Peyer's patch (tissue), 4 donors: ENCODE measurements at regions not wholly inside any gene's neighbourhood (a gene's known extent, or its start where the extent isn't known, plus 50 kb on each side); places are given as distances from the start of the nearest gene placed in this dataset.

Source experiments
- DNase-seq, 3 donors: peaks; one replicate each; pipeline ENCODE4 v3.0.0-alpha.2; 2017 to 2019
- H3K27ac ChIP-seq, 4 donors: fragments of 200-600 bp; sonication (generic); one replicate each; pipeline ENCODE4 v1.5.1; 2016 to 2019
- H3K27me3 ChIP-seq, 2 donors: fragments of 200-600 bp; sonication (generic); one replicate each; pipeline ENCODE4 v1.5.1; 2019
- H3K36me3 ChIP-seq, 3 donors: fragments of 200-600 bp; sonication (generic); one replicate each; pipeline ENCODE4 v1.5.1; 2016 to 2019
- H3K4me1 ChIP-seq, 4 donors: fragments of 200-600 bp; sonication (generic); one replicate each; pipeline ENCODE4 v1.5.1; 2016 to 2019
- H3K4me3 ChIP-seq, 4 donors: fragments of 200-600 bp; sonication (generic); 1 replicate in 3 of 4; 2 replicates in 1 of 4; pipeline ENCODE4 v1.5.1; 2016 to 2019; ENCODE audit warnings: mild to moderate bottlenecking in 1 of 4
- H3K9me3 ChIP-seq, 4 donors: fragments of 200-600 bp; sonication (generic); one replicate each; pipeline ENCODE4 v1.5.1; 2016 to 2019; ENCODE audit warnings: mild to moderate bottlenecking in 1 of 4
- CTCF ChIP-seq, 6 experiments: fragments of 450-650 bp in 4 of 6; fragments of 200-600 bp in 2 of 6; sonication (generic) in 1 of 6; IDR thresholded peaks; one replicate each; pipeline ENCODE4 v1.5.1; 2017 to 2019; ENCODE audit warnings: antibody characterized with exemption in 6 of 6, mild to moderate bottlenecking in 3 of 6, moderate library complexity in 1 of 6
- POLR2A ChIP-seq, 2 donors: fragments of 450-650 bp; IDR thresholded peaks; one replicate each; pipeline ENCODE4 v1.5.1; 2017; ENCODE audit warnings: antibody characterized with exemption in 2 of 2, mild to moderate bottlenecking in 2 of 2, moderate library complexity in 2 of 2

GRCh38 chr20:50254466-50255079 is 63.9 kb downstream of the CEBPB start:
- Histone ChIP-seq H3K4me3 (no peak overlapping the region), H3K9me3 (no peaks in the 10 kb centered on the region), H3K27me3 (no peaks in the 10 kb centered on the region), H3K4me1 (peaks cover 0 to 5% (median 0%) of the 10 kb centered on the region in 4 donors), H3K36me3 (no peaks in the 10 kb centered on the region), H3K27ac (no peak overlapping the region)
- DNase-seq = no peak
- TF ChIP-seq CTCF (IDR thresholded peaks at IDR 0.05) = no peak
- TF ChIP-seq POLR2A (IDR thresholded peaks at IDR 0.05) = no peak

GRCh38 chr20:50256577-50256976 is 65.9 kb downstream of the CEBPB start:
- no peak overlapping the region for H3K27ac ChIP-seq
- TF ChIP-seq CTCF (IDR thresholded peaks at IDR 0.05) = no peak
- peak in 1 of 3 donors; percentile 14 for DNase-seq

GRCh38 chr20:50257860-50258259 is 67.2 kb downstream of the CEBPB start:
- TF ChIP-seq POLR2A (IDR thresholded peaks at IDR 0.05) (no peak), CTCF (IDR thresholded peaks at IDR 0.05) (no peak)
- DNase-seq = peak in 1 of 3 donors; percentile 21
- H3K9me3 ChIP-seq = no peaks in the 10 kb centered on the region
- no peak overlapping the region for H3K27ac ChIP-seq
- H3K4me1 ChIP-seq = peaks cover 0 to 5% (median 0%) of the 10 kb centered on the region in 4 donors
- no peaks in the 10 kb centered on the region for H3K27me3 ChIP-seq
- H3K4me3 ChIP-seq = no peak overlapping the region
- H3K36me3 ChIP-seq = no peaks in the 10 kb centered on the region

More at GRCh38 chr20:50256577-50256976, 65.9 kb downstream of the CEBPB start:
- Histone ChIP-seq H3K4me3 (no peak overlapping the region), H3K36me3 (no peaks in the 10 kb centered on the region), H3K27me3 (no peaks in the 10 kb centered on the region), H3K4me1 (peaks cover 0 to 5% (median 0%) of the 10 kb centered on the region in 4 donors), H3K9me3 (no peaks in the 10 kb centered on the region)

GRCh38 chr20:50258790-50259483 is 68.3 kb downstream of the CEBPB start:
- H3K9me3 ChIP-seq = no peaks in the 10 kb centered on the region
- H3K4me3 ChIP-seq = no peak overlapping the region
- no peak overlapping the region for H3K27ac ChIP-seq
- H3K27me3 ChIP-seq = no peaks in the 10 kb centered on the region
- no peak for TF ChIP-seq CTCF (IDR thresholded peaks at IDR 0.05)
- TF ChIP-seq POLR2A (IDR thresholded peaks at IDR 0.05) = no peak
- no peaks in the 10 kb centered on the region for H3K36me3 ChIP-seq
- peak in 1 of 3 donors; percentile 27 for DNase-seq
- H3K4me1 ChIP-seq = peaks cover 0 to 5% (median 0%) of the 10 kb centered on the region in 4 donors

- TF ChIP-seq POLR2A (IDR thresholded peaks at IDR 0.05) = no peak
- TF ChIP-seq CTCF (IDR thresholded peaks at IDR 0.05) = no peak
- no peak overlapping the region for H3K4me3 ChIP-seq
- no peaks in the 10 kb centered on the region for H3K27me3 ChIP-seq
- peak in 1 of 3 donors; percentile 54 for DNase-seq
- no peak overlapping the region for H3K27ac ChIP-seq
- no peaks in the 10 kb centered on the region for H3K9me3 ChIP-seq
- no peaks in the 10 kb centered on the region for H3K36me3 ChIP-seq
- peaks cover 0 to 5% (median 0%) of the 10 kb centered on the region in 4 donors for H3K4me1 ChIP-seq
These were observed 69.3 kb downstream of the CEBPB start for GRCh38 chr20:50259705-50260478.
